ENCODE measurements at regions not wholly inside any gene's neighbourhood (a gene's known extent, or its start where the extent isn't known, plus 50 kb on each side); places are given as distances from the start of the nearest gene placed in this dataset.

- intact Hi-C loops (cut with micrococcal nuclease): no loop called here
- no peak overlapping the region for H3K27ac ChIP-seq (ENCODE audit: insufficient read depth, low read depth, low read length)
- H3K4me3 ChIP-seq (replicated peaks in 1 of 3; ENCODE audit: insufficient read depth in 1 of 3, low read depth in 1 of 3, low read length in 3 of 3): no peak overlapping the region
- no peaks in the 10 kb centered on the region for H4K20me1 ChIP-seq (replicated peaks; ENCODE audit: control insufficient read depth, extremely low read depth, insufficient read depth, low read length)
- dilution Hi-C loops (cut with MboI; ENCODE audit: extremely low pct_ligation_motif_present, low sequenced_read_pairs): no loop called here
- H3K9me3 ChIP-seq (replicated peaks; ENCODE audit: control insufficient read depth, insufficient read depth, low read length): no peaks in the 10 kb centered on the region
- H3K79me2 ChIP-seq (ENCODE audit: control insufficient read depth, insufficient read depth, low read length): no peaks in the 10 kb centered on the region
- POLR2A ChIA-PET: no interaction called here
- FAIRE-seq (no peak), DNase-seq (ENCODE audit: low read depth, low spot score) (no peak)
- TF ChIP-seq FOS (IDR thresholded peaks at IDR 0.05; ENCODE audit: borderline replicate concordance, insufficient read depth, low read length) (no peak), JUN (IDR thresholded peaks at IDR 0.05; ENCODE audit: borderline replicate concordance, insufficient read depth, insufficient read length, low read depth) (no peak), EZH2 (IDR thresholded peaks at IDR 0.05; ENCODE audit: borderline replicate concordance, low read depth, low read length, severe bottlenecking) (no peak), POLR2A (IDR thresholded peaks at IDR 0.05; ENCODE audit: low read depth, low read length) (no peak), MYC (IDR thresholded peaks at IDR 0.05; ENCODE audit: low read depth, low read length) (no peak), GATA2 (IDR thresholded peaks at IDR 0.05; ENCODE audit: insufficient read depth, insufficient read length, low read depth, low read length) (no peak)
- no peak overlapping the region for H2AFZ ChIP-seq (ENCODE audit: low read depth, low read length)
- no peaks in the 10 kb centered on the region for H3K27me3 ChIP-seq (ENCODE audit: control insufficient read depth in 2 of 2, insufficient read depth in 2 of 2, low read length in 2 of 2)
- no peak overlapping the region for H3K9ac ChIP-seq (replicated peaks; ENCODE audit: extremely low read depth, insufficient read depth, low read length)
- peaks cover 13% of the 10 kb centered on the region for H3K4me1 ChIP-seq (ENCODE audit: control insufficient read depth, extremely low read depth, insufficient read depth, low read length)
- H3K4me2 ChIP-seq (ENCODE audit: insufficient read depth, low read length): no peak overlapping the region
- H3K36me3 ChIP-seq (ENCODE audit: control insufficient read depth in 2 of 2, extremely low read depth in 1 of 2, insufficient read depth in 2 of 2, low read length in 2 of 2): no peaks in the 10 kb centered on the region
- H3K9me1 ChIP-seq (replicated peaks; ENCODE audit: control insufficient read depth, extremely low read depth, insufficient read depth, low read length): no peaks in the 10 kb centered on the region
- CTCF ChIA-PET: interaction anchor here (1.7 kb wide), 1 partner anchor 12 kb away, joined by 4 read pairs; no protein-coding TSS in a partner anchor
- BruUV-seq (replicated peaks): no TSS peak
Observed at GRCh38 chr1:245096311-245097066, 58.3 kb upstream of the KIF26B start.

GRCh38 chr1:245095903-245096302 lies 58.9 kb upstream of the KIF26B start:
- H3K4me1 ChIP-seq (ENCODE audit: control insufficient read depth, extremely low read depth, insufficient read depth, low read length): peaks cover 18% of the 10 kb centered on the region
- H4K20me1 ChIP-seq (replicated peaks; ENCODE audit: control insufficient read depth, extremely low read depth, insufficient read depth, low read length): no peaks in the 10 kb centered on the region
- DNase-seq (ENCODE audit: low read depth, low spot score) (no peak), FAIRE-seq (no peak)
- intact Hi-C loops (cut with micrococcal nuclease): no loop called here
- ChIA-PET CTCF (interaction anchor here (1.7 kb wide), 1 partner anchor 12 kb away, joined by 4 read pairs; no protein-coding TSS in a partner anchor), POLR2A (no interaction called here)
- H3K4me3 ChIP-seq (replicated peaks in 1 of 3; ENCODE audit: insufficient read depth in 1 of 3, low read depth in 1 of 3, low read length in 3 of 3): no peak overlapping the region
- no peak overlapping the region for H3K9ac ChIP-seq (replicated peaks; ENCODE audit: extremely low read depth, insufficient read depth, low read length)
- BruUV-seq (replicated peaks): no TSS peak
- no peaks in the 10 kb centered on the region for H3K9me3 ChIP-seq (replicated peaks; ENCODE audit: control insufficient read depth, insufficient read depth, low read length)
- H3K79me2 ChIP-seq (ENCODE audit: control insufficient read depth, insufficient read depth, low read length): no peaks in the 10 kb centered on the region
- H3K4me2 ChIP-seq (ENCODE audit: insufficient read depth, low read length): no peak overlapping the region
- no peak overlapping the region for H3K27ac ChIP-seq (ENCODE audit: insufficient read depth, low read depth, low read length)
- TF ChIP-seq FOS (IDR thresholded peaks at IDR 0.05; ENCODE audit: borderline replicate concordance, insufficient read depth, low read length) (no peak), POLR2AphosphoS5 (IDR thresholded peaks at IDR 0.05; ENCODE audit: insufficient read depth, low read depth, low read length) (no peak), JUN (IDR thresholded peaks at IDR 0.05; ENCODE audit: borderline replicate concordance, insufficient read depth, insufficient read length, low read depth) (no peak), POLR2A (IDR thresholded peaks at IDR 0.05; ENCODE audit: low read depth, low read length) (no peak), EZH2 (IDR thresholded peaks at IDR 0.05; ENCODE audit: borderline replicate concordance, low read depth, low read length, severe bottlenecking) (no peak)
- H3K27me3 ChIP-seq (ENCODE audit: control insufficient read depth in 2 of 2, insufficient read depth in 2 of 2, low read length in 2 of 2): no peaks in the 10 kb centered on the region
- no peak overlapping the region for H2AFZ ChIP-seq (ENCODE audit: low read depth, low read length)
- no peaks in the 10 kb centered on the region for H3K9me1 ChIP-seq (replicated peaks; ENCODE audit: control insufficient read depth, extremely low read depth, insufficient read depth, low read length)
- dilution Hi-C loops (cut with MboI; ENCODE audit: extremely low pct_ligation_motif_present, low sequenced_read_pairs): no loop called here
- H3K36me3 ChIP-seq (ENCODE audit: control insufficient read depth in 2 of 2, extremely low read depth in 1 of 2, insufficient read depth in 2 of 2, low read length in 2 of 2): no peaks in the 10 kb centered on the region
